ENCODE measurements at regions not wholly inside any gene's neighbourhood (a gene's known extent, or its start where the extent isn't known, plus 50 kb on each side); places are given as distances from the start of the nearest gene placed in this dataset.

DNA sequence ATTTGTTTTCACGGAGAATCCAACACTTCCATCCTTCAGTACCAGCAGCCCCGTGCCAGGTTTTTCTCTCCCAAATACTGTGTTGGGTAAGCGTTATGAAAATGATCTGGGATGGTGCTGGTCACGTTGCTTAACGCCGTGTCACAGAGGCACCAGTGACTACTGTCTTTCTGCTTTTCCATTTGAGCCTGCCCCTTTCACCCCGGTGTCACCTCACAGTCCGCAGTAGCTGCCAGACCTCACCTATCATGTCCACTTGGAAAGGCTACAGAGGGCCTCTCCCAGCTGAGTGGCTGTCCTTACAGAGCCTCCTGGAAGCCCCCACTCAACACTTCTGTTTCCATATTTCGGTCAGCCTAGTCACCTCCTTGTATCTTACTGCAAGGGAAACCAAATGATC is 176.5 kb upstream of the ARID1B start:
- H3K36me3 ChIP-seq (ENCODE audit: control insufficient read depth, insufficient read depth, low read length), result no peaks in the 10 kb centered on the region
- H3K4me1 ChIP-seq (ENCODE audit: control insufficient read depth, insufficient read depth, low read length), result no peaks in the 10 kb centered on the region
- H3K9ac ChIP-seq (ENCODE audit: low read length), result no peak overlapping the region
- H3K9me3 ChIP-seq (ENCODE audit: control insufficient read depth, insufficient read depth, low read depth, low read length), result peaks cover 17% of the 10 kb centered on the region
- H3K27me3 ChIP-seq (ENCODE audit: control insufficient read depth, insufficient read depth, low read length), result no peaks in the 10 kb centered on the region
- H3K27ac ChIP-seq (ENCODE audit: low read depth, low read length), result no peak overlapping the region
- H3K4me3 ChIP-seq (ENCODE audit: low read depth, low read length), result no peak overlapping the region

DNA sequence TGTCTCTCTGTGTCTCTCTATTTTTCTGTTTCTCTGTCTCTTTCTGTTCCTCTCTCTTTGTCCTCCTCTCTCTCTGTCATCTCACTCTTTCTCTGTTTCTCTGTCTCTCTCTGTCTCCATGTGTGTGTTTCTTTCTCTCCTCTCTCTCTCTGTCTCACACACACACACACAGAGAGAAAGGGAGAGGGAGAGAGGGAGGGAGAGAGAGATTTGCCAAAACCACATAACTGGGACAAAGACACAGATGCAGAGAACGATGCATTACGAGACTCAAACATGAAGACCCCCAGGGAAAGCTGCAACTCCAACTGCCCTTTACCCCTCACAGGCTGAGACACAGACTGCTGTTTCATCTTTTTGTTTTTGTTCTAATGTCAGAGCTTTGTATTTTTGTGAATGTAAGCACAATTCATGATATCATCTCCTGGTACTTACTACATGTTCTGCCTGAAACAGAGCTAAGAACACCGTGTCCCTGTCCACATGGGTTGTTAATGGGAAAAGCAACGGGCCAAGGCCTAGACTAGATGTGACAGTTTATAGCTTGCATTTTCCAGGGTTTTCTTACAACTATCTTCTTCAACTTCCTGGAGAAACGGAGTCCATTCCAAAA is 177.1 kb upstream of the ARID1B start:
- Histone ChIP-seq H3K9ac (ENCODE audit: low read length) (no peak overlapping the region), H3K4me1 (ENCODE audit: control insufficient read depth, insufficient read depth, low read length) (no peaks in the 10 kb centered on the region), H3K27me3 (ENCODE audit: control insufficient read depth, insufficient read depth, low read length) (no peaks in the 10 kb centered on the region), H3K27ac (ENCODE audit: low read depth, low read length) (no peak overlapping the region), H3K4me3 (ENCODE audit: low read depth, low read length) (no peak overlapping the region), H3K9me3 (ENCODE audit: control insufficient read depth, insufficient read depth, low read depth, low read length) (peaks cover 16% of the 10 kb centered on the region), H3K36me3 (ENCODE audit: control insufficient read depth, insufficient read depth, low read length) (no peaks in the 10 kb centered on the region)

DNA sequence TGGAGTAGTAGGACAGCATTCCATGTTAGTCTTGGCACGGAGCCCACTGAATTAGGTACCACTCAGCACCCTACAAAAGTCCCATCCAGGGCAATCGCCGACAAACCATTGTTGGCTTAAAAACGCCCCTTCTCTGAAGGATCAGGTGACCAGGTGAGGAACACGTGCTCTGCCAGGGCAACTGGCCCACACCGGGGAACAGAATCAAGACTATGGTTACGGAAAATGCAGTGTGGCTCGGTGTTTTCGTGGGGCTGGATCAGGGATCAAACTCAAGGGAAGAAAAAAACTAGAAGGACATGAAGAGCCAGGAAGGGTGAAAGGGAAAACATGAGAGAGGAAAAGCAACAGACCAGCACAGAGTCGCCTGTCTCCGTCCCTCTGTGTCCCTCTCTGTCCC is 177.8 kb upstream of the ARID1B start:
- Histone ChIP-seq H3K36me3 (ENCODE audit: control insufficient read depth, insufficient read depth, low read length) (no peaks in the 10 kb centered on the region), H3K4me1 (ENCODE audit: control insufficient read depth, insufficient read depth, low read length) (no peaks in the 10 kb centered on the region), H3K27me3 (ENCODE audit: control insufficient read depth, insufficient read depth, low read length) (no peaks in the 10 kb centered on the region), H3K27ac (ENCODE audit: low read depth, low read length) (no peak overlapping the region), H3K4me3 (ENCODE audit: low read depth, low read length) (no peak overlapping the region), H3K9me3 (ENCODE audit: control insufficient read depth, insufficient read depth, low read depth, low read length) (peaks cover 9% of the 10 kb centered on the region), H3K9ac (ENCODE audit: low read length) (no peak overlapping the region)

DNA sequence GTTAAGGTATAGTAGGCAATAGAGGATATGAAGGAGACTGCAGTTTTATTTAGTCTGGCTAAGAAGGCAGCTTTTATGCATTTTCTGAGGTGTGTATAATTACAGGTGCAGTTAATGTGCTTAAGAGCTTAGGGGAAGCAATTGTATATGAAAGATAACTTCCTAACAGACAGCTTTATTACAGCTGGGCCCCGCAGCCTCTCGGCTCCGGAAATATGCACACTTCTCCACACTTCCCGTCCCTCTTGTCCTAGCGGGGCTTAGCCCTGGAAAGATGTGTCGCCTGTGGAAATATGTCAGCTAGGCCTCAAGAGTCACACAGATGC is 178.4 kb upstream of the ARID1B start:
- no peak overlapping the region for H3K27ac ChIP-seq (ENCODE audit: low read depth, low read length)
- H3K9me3 ChIP-seq (ENCODE audit: control insufficient read depth, insufficient read depth, low read depth, low read length), result peaks cover 6% of the 10 kb centered on the region
- no peak overlapping the region for H3K9ac ChIP-seq (ENCODE audit: low read length)
- no peaks in the 10 kb centered on the region for H3K4me1 ChIP-seq (ENCODE audit: control insufficient read depth, insufficient read depth, low read length)
- H3K4me3 ChIP-seq (ENCODE audit: low read depth, low read length), result no peak overlapping the region
- H3K36me3 ChIP-seq (ENCODE audit: control insufficient read depth, insufficient read depth, low read length), result no peaks in the 10 kb centered on the region
- no peaks in the 10 kb centered on the region for H3K27me3 ChIP-seq (ENCODE audit: control insufficient read depth, insufficient read depth, low read length)

DNA sequence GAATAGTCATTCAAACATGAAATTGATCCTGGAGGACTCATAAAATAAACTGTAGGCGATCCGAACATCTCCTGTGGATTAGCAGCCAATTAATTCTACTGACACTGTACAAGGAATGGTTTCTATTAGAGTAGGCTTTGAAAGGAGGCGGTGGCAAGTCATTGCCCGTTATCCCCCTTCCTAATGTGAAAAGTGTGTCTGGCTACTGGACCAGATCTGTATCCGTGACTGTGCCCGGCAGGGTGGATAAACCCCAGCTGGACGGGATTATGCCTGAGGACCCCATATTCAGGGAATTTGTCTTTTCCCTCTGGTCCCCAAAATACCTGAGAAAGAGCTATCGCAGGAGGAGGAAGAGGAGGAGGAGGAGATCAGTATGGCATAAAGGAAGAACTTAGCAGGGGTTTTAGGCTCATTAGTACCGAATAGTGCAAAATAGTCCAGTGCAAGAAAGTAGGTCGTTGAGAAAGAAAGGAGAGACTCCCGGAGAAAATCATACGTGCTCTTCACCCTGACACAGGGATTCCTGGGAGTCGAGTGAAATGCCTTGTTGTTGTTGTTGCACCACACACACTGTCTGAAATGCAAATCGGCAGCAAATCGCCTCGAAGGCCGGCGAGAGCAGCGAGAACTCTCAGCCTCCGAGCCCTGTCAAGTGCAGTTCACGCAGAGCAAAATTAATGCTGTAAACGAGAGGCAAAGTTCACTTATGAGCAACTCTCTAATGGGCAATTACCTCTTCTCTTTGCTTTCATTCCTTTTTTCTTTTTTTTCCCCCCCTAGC is 178.9 kb upstream of the ARID1B start:
- H3K36me3 ChIP-seq (ENCODE audit: control insufficient read depth, insufficient read depth, low read length), result no peaks in the 10 kb centered on the region
- H3K27ac ChIP-seq (ENCODE audit: low read depth, low read length), result no peak overlapping the region
- no peaks in the 10 kb centered on the region for H3K27me3 ChIP-seq (ENCODE audit: control insufficient read depth, insufficient read depth, low read length)
- no peak overlapping the region for H3K4me3 ChIP-seq (ENCODE audit: low read depth, low read length)
- H3K9me3 ChIP-seq (ENCODE audit: control insufficient read depth, insufficient read depth, low read depth, low read length), result 0 out of 2 replicates have a peak, but pooled peaks cover under 1% of the 10 kb centered on the region
- H3K4me1 ChIP-seq (ENCODE audit: control insufficient read depth, insufficient read depth, low read length), result no peaks in the 10 kb centered on the region
- H3K9ac ChIP-seq (ENCODE audit: low read length), result no peak overlapping the region

DNA sequence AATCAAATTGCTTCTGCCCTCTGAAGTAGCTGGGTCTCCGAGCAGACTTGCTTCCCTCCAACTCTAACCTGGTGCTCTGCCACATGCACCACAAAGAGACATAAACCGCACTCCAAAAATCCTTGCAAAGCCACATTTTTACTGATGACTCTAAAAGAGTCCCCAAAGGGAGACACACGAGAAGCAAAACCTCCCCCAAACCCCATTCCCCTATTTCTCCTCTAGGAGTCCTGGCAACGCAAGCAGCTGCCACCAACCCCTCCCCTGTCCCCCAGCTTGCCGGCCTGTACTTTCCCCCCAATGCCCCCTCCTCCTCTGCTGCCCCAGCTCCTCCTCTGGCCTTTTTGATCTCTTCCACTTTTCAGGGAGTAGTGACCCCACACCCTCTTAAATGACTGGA is 180.1 kb upstream of the ARID1B start:
- Histone ChIP-seq H3K4me3 (ENCODE audit: low read depth, low read length) (no peak overlapping the region), H3K9me3 (ENCODE audit: control insufficient read depth, insufficient read depth, low read depth, low read length) (no peaks in the 10 kb centered on the region), H3K27ac (ENCODE audit: low read depth, low read length) (no peak overlapping the region), H3K27me3 (ENCODE audit: control insufficient read depth, insufficient read depth, low read length) (no peaks in the 10 kb centered on the region), H3K36me3 (ENCODE audit: control insufficient read depth, insufficient read depth, low read length) (no peaks in the 10 kb centered on the region), H3K9ac (ENCODE audit: low read length) (no peak overlapping the region), H3K4me1 (ENCODE audit: control insufficient read depth, insufficient read depth, low read length) (no peaks in the 10 kb centered on the region)

DNA sequence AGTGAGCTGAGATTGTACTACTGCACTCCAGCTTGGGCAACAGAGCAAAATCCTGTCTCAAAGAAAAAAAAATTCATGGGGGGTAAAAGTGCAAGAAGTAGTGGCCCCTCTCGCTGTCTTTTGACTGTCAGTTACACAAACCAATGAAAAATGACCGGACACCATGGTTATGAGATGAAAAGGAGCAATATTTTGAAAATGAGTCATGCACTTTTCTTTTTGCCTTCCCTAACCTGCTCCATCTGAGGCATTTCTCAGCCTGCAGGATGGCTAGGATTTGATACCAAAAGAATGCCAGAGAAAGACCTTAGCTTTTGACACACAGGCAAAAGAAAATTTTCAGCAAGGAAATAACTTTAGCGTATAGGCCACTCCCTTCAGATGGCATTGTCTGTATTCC is 181.7 kb upstream of the ARID1B start:
- Histone ChIP-seq H3K4me3 (ENCODE audit: low read depth, low read length) (no peak overlapping the region), H3K9me3 (ENCODE audit: control insufficient read depth, insufficient read depth, low read depth, low read length) (no peaks in the 10 kb centered on the region), H3K27me3 (ENCODE audit: control insufficient read depth, insufficient read depth, low read length) (no peaks in the 10 kb centered on the region), H3K27ac (ENCODE audit: low read depth, low read length) (no peak overlapping the region), H3K4me1 (ENCODE audit: control insufficient read depth, insufficient read depth, low read length) (no peaks in the 10 kb centered on the region), H3K36me3 (ENCODE audit: control insufficient read depth, insufficient read depth, low read length) (no peaks in the 10 kb centered on the region), H3K9ac (ENCODE audit: low read length) (no peak overlapping the region)

DNA sequence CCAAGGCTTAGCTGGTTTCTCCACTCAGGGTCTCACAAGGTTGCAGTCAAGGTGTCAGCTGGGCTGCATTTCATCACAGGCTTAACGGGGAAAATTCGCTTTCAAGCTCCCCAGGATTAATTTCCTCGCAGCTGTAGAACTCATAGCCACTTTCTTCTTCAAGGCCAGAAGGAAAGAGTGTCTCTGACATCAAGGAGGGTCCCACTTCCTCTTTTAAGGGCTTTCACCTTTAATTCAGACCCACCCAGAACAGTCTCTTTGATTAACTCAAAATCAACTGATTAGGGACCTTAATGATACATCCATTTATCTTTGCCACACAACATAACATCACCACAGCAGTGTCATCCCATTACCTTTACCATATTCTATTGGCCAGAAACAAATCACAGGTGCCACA is 183.3 kb upstream of the ARID1B start:
- no peaks in the 10 kb centered on the region for H3K9me3 ChIP-seq (ENCODE audit: control insufficient read depth, insufficient read depth, low read depth, low read length)
- no peaks in the 10 kb centered on the region for H3K36me3 ChIP-seq (ENCODE audit: control insufficient read depth, insufficient read depth, low read length)
- no peaks in the 10 kb centered on the region for H3K4me1 ChIP-seq (ENCODE audit: control insufficient read depth, insufficient read depth, low read length)
- no peak overlapping the region for H3K27ac ChIP-seq (ENCODE audit: low read depth, low read length)
- no peak overlapping the region for H3K9ac ChIP-seq (ENCODE audit: low read length)
- H3K4me3 ChIP-seq (ENCODE audit: low read depth, low read length), result no peak overlapping the region
- no peaks in the 10 kb centered on the region for H3K27me3 ChIP-seq (ENCODE audit: control insufficient read depth, insufficient read depth, low read length)

DNA sequence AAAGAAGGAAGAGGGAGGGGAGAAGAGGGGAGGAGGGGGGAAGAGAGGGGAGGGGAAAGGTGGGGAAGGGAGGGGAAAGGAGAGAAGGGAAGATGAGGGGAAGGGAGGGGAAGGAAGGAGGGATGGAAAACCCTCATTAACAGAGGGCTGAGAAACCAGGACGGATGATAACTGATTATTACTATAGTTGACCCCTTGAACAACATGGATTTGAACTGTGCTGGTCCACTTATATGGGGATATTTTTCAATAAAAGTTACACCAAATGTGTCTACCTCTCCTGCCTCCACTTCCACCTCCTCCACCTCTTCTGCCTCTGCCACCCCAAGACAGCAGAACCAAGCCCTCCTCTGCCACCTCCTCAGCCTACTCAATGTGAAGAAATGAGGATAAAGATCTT is 184.1 kb upstream of the ARID1B start:
- no peak overlapping the region for H3K9ac ChIP-seq (ENCODE audit: low read length)
- no peaks in the 10 kb centered on the region for H3K4me1 ChIP-seq (ENCODE audit: control insufficient read depth, insufficient read depth, low read length)
- H3K9me3 ChIP-seq (ENCODE audit: control insufficient read depth, insufficient read depth, low read depth, low read length), result no peaks in the 10 kb centered on the region
- H3K4me3 ChIP-seq (ENCODE audit: low read depth, low read length), result no peak overlapping the region
- H3K36me3 ChIP-seq (ENCODE audit: control insufficient read depth, insufficient read depth, low read length), result no peaks in the 10 kb centered on the region
- H3K27ac ChIP-seq (ENCODE audit: low read depth, low read length), result no peak overlapping the region
- H3K27me3 ChIP-seq (ENCODE audit: control insufficient read depth, insufficient read depth, low read length), result no peaks in the 10 kb centered on the region

DNA sequence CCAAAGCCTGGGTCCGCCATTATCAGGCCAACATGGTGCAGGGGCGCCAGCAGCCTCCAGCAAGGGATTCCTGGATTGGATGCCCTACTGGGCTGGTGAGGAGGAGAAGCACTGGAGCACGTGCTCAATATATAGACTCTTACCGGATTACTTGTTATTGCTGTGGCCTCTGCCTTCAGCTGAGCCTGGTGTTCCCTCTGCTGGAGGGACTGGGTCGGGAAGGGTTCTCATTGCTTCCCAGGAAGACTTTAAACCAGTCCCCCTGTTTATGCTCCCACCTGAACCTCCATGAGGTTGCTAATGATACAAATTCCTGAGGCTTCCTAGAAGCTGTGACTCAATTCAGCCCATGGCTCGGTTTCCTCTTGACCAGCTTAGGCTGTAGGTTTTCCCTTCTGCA is 186.7 kb upstream of the ARID1B start:
- no peaks in the 10 kb centered on the region for H3K36me3 ChIP-seq (ENCODE audit: control insufficient read depth, insufficient read depth, low read length)
- no peaks in the 10 kb centered on the region for H3K9me3 ChIP-seq (ENCODE audit: control insufficient read depth, insufficient read depth, low read depth, low read length)
- no peak overlapping the region for H3K4me3 ChIP-seq (ENCODE audit: low read depth, low read length)
- no peak overlapping the region for H3K9ac ChIP-seq (ENCODE audit: low read length)
- no peaks in the 10 kb centered on the region for H3K4me1 ChIP-seq (ENCODE audit: control insufficient read depth, insufficient read depth, low read length)
- no peak overlapping the region for H3K27ac ChIP-seq (ENCODE audit: low read depth, low read length)
- no peaks in the 10 kb centered on the region for H3K27me3 ChIP-seq (ENCODE audit: control insufficient read depth, insufficient read depth, low read length)

DNA sequence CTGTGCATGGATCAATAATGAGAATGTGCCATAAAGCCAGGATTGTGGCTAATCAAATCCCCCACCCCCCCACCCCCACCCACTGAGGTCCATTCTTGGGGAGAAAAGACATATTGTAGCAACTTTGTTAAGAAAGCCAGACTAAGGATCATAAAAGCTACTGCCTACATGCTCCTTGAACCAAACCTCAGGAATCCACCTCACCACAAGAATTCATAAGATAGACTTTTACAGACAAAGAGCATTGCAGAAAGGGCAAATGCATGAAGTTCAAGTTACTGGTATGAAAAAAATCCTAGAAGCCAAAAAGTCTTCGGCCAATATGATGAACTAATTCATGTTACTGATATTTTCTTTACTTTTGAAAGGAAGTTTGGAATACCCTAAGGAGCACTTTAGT is 187.9 kb upstream of the ARID1B start:
- H3K27ac ChIP-seq (ENCODE audit: low read depth, low read length), result no peak overlapping the region
- no peaks in the 10 kb centered on the region for H3K4me1 ChIP-seq (ENCODE audit: control insufficient read depth, insufficient read depth, low read length)
- H3K27me3 ChIP-seq (ENCODE audit: control insufficient read depth, insufficient read depth, low read length), result no peaks in the 10 kb centered on the region
- H3K36me3 ChIP-seq (ENCODE audit: control insufficient read depth, insufficient read depth, low read length), result no peaks in the 10 kb centered on the region
- H3K9me3 ChIP-seq (ENCODE audit: control insufficient read depth, insufficient read depth, low read depth, low read length), result no peaks in the 10 kb centered on the region
- no peak overlapping the region for H3K9ac ChIP-seq (ENCODE audit: low read length)
- no peak overlapping the region for H3K4me3 ChIP-seq (ENCODE audit: low read depth, low read length)
